Panc1 (cell line): ENCODE measurements at regions not wholly inside any gene's neighbourhood (a gene's known extent, or its start where the extent isn't known, plus 50 kb on each side); places are given as distances from the start of the nearest gene placed in this dataset.

ENCODE experiments used
- ATAC-seq: fragments of 200-7000 bp; cut with Tn5 transposase; 2 replicates; pipeline ENCODE4 v1.9.1; 2020; ENCODE audit warnings: mild to moderate bottlenecking, moderate library complexity
- BruUV-seq: library from RNA; stranded (reverse); fragments of 400-500 nt; replicated peaks from 2 replicates; lab custom pipeline; 2021; lab: Mats Ljungman, UMichigan
- CTCF ChIA-PET: fragments of 300-600 bp; sonication (Branson Sonifier 250); formaldehyde crosslinking; loops from one replicate; lab custom pipeline; 2022; ENCODE audit warnings: antibody characterized with exemption; lab: Charles Lee
- POLR2A ChIA-PET: fragments of 300-600 bp; sonication (Branson Sonifier 250); formaldehyde crosslinking; loops from one replicate; lab custom pipeline; 2022; ENCODE audit warnings: antibody characterized with exemption; lab: Charles Lee
- DNase-seq: peaks from one replicate; pipeline ENCODE4 v3.0.0-alpha.2; 2010; ENCODE audit warnings: low read depth, low spot score
- H3K27ac ChIP-seq: 2 replicates; pipeline ENCODE4 v1.5.1; 2011; ENCODE audit warnings: mild to moderate bottlenecking, low read length, inconsistent platforms
- H3K27me3 ChIP-seq: fragments of 200-500 bp; sonication (Bioruptor generic); 2 replicates; pipeline ENCODE4 v1.6.0; 2014; ENCODE audit warnings: low read length, inconsistent platforms; ENCODE audit not compliant: control insufficient read depth, insufficient read depth
- H3K36me3 ChIP-seq: fragments of 200-500 bp; sonication (Bioruptor generic); 2 replicates; pipeline ENCODE4 v1.5.1; 2014; ENCODE audit warnings: inconsistent platforms, mild to moderate bottlenecking, low read length, moderate library complexity; ENCODE audit not compliant: control insufficient read depth, insufficient read depth
- H3K4me1 ChIP-seq: 2 replicates; pipeline ENCODE4 v1.5.1; 2011; ENCODE audit warnings: inconsistent platforms, mild to moderate bottlenecking, low read length, moderate library complexity; ENCODE audit not compliant: control insufficient read depth, insufficient read depth
- H3K4me3 ChIP-seq, 2 experiments: 2 replicates each; pipeline ENCODE4 v1.5.1; 2011 to 2012; ENCODE audit warnings: low read depth in 2 of 2, low read length in 2 of 2, mild to moderate bottlenecking in 2 of 2, inconsistent platforms in 1 of 2, moderate library complexity in 1 of 2
- H3K9me3 ChIP-seq: fragments of 200-500 bp; sonication (Bioruptor generic); 2 replicates; pipeline ENCODE4 v1.5.1; 2014; ENCODE audit warnings: low read depth, mild to moderate bottlenecking, inconsistent platforms, low read length, moderate library complexity; ENCODE audit not compliant: control insufficient read depth, insufficient read depth
- POLR2AphosphoS5 ChIP-seq: IDR thresholded peaks from 2 replicates; pipeline ENCODE4 v1.6.1; 2012; ENCODE audit warnings: mild to moderate bottlenecking, low read depth, low read length, moderate library complexity
- REST ChIP-seq, 2 experiments: IDR thresholded peaks; 2 replicates each; pipeline ENCODE4 v1.6.1; 2011 to 2012; ENCODE audit warnings: low read depth in 2 of 2, control low read depth in 1 of 2, low read length in 1 of 2, mild to moderate bottlenecking in 1 of 2, moderate library complexity in 1 of 2; ENCODE audit not compliant: insufficient read depth in 1 of 2
- SIN3A ChIP-seq: IDR thresholded peaks from 2 replicates; pipeline ENCODE4 v1.6.1; 2012; ENCODE audit warnings: low read depth, mild to moderate bottlenecking, low read length, moderate library complexity, borderline replicate concordance; ENCODE audit not compliant: insufficient read depth
- TCF7L2 ChIP-seq: IDR thresholded peaks from 2 replicates; pipeline ENCODE4 v1.6.1; 2011; ENCODE audit warnings: mild to moderate bottlenecking, low read depth, low read length, inconsistent platforms
- in situ Hi-C: cut with HindIII; loops from 2 replicates; pipeline ENCODE4 v1.10.0; 2016; ENCODE audit warnings: low sequenced_read_pairs, low pct_unique_long_range_greater_than_20kb
- intact Hi-C: fragments of 100-400 bp; cut with micrococcal nuclease; formaldehyde crosslinking; loops from one replicate; pipeline ENCODE4 v1.10.0; 2022; ENCODE audit not compliant: unreplicated experiment
- TF ChIP-seq, protein P1 (sequence below): fragments of 450-650 bp; IDR thresholded peaks from 2 replicates; pipeline ENCODE4 v1.5.1; 2017; ENCODE audit warnings: mild to moderate bottlenecking

- Histone ChIP-seq H3K9me3 (no peaks in the 10 kb centered on the region), H3K27ac (no peak overlapping the region), H3K4me1 (no peaks in the 10 kb centered on the region), H3K4me3 (no peak overlapping the region), H3K27me3 (no peaks in the 10 kb centered on the region), H3K36me3 (no peaks in the 10 kb centered on the region)
- in situ Hi-C loops (no loop called here), intact Hi-C loops (no loop called here)
- ATAC-seq (no peak), DNase-seq (no peak)
- POLR2A ChIA-PET: no interaction called here
- CTCF ChIA-PET: no interaction called here
- TF ChIP-seq REST (IDR thresholded peaks at IDR 0.05; ENCODE audit: insufficient read depth in 1 of 2, low read depth in 2 of 2, low read length in 1 of 2): no peak
- TF ChIP-seq, protein P1, sequence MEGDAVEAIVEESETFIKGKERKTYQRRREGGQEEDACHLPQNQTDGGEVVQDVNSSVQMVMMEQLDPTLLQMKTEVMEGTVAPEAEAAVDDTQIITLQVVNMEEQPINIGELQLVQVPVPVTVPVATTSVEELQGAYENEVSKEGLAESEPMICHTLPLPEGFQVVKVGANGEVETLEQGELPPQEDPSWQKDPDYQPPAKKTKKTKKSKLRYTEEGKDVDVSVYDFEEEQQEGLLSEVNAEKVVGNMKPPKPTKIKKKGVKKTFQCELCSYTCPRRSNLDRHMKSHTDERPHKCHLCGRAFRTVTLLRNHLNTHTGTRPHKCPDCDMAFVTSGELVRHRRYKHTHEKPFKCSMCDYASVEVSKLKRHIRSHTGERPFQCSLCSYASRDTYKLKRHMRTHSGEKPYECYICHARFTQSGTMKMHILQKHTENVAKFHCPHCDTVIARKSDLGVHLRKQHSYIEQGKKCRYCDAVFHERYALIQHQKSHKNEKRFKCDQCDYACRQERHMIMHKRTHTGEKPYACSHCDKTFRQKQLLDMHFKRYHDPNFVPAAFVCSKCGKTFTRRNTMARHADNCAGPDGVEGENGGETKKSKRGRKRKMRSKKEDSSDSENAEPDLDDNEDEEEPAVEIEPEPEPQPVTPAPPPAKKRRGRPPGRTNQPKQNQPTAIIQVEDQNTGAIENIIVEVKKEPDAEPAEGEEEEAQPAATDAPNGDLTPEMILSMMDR: no peak
- no peak for TF ChIP-seq POLR2AphosphoS5
- no peak for TF ChIP-seq SIN3A
- TF ChIP-seq TCF7L2: no peak
- BruUV-seq: no TSS peak
Observed at GRCh38 chr9:89684912-89685636, 80.3 kb downstream of the GADD45G start.

DNA sequence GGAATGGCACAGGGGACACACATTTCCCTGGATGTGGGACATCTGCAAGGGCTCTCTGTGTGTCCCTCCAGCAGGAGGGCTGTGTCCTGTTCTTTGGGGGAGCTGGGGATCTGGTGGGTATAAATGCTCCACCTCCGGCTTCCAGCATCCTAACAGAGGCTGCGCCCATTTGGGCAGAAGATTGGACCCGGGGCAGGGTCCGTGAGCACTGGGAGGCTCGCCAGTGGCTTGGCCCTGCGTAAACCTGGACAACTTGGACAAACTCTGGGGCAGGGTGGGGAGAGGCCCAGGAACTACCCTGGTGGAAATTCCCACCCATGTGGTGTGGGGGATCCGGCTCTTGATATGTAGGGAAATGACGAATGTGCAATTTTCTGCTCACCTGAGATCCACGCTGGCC is 80.9 kb downstream of the GADD45G start:
- intact Hi-C loops: no loop called here
- BruUV-seq: no TSS peak

More for the DNA sequence above, 80.9 kb downstream of the GADD45G start:
- ATAC-seq (no peak), DNase-seq (no peak)
- in situ Hi-C loops: no loop called here
- ChIA-PET CTCF (no interaction called here), POLR2A (no interaction called here)
- TF ChIP-seq REST (IDR thresholded peaks at IDR 0.05; ENCODE audit: insufficient read depth in 1 of 2, low read depth in 2 of 2, low read length in 1 of 2): no peak
- no peak for TF ChIP-seq TCF7L2
- TF ChIP-seq, protein P1: no peak
- no peak for TF ChIP-seq POLR2AphosphoS5
- Histone ChIP-seq H3K27me3 (no peaks in the 10 kb centered on the region), H3K4me3 (no peak overlapping the region), H3K36me3 (no peaks in the 10 kb centered on the region), H3K4me1 (no peaks in the 10 kb centered on the region), H3K9me3 (no peaks in the 10 kb centered on the region), H3K27ac (no peak overlapping the region)
